GM12865 (cell line): ENCODE measurements at regions not wholly inside any gene's neighbourhood (a gene's known extent, or its start where the extent isn't known, plus 50 kb on each side); places are given as distances from the start of the nearest gene placed in this dataset.

Experiments used
- DNase-seq: peaks from one replicate; pipeline ENCODE4 v3.0.0; 2010; ENCODE audit warnings: low read depth
- H3K4me3 ChIP-seq: 2 replicates; pipeline ENCODE4 v1.5.1; 2011; ENCODE audit warnings: mild to moderate bottlenecking, low read depth, low read length, control low read depth
- CTCF ChIP-seq: IDR thresholded peaks from 2 replicates; pipeline ENCODE4 v1.5.1; 2011; ENCODE audit warnings: low read length, control low read depth, low read depth, inconsistent platforms; ENCODE audit not compliant: insufficient read depth; ENCODE audit errors: missing control alignments

GRCh38 chr5:42974536-42974935 lies 65.6 kb downstream of the ANXA2R start:
- no peak for DNase-seq
- TF ChIP-seq CTCF, result no peak

GRCh38 chr5:42970636-42971559 lies 69.2 kb downstream of the ANXA2R start:
- no peak overlapping the region for H3K4me3 ChIP-seq
- DNase-seq, result no peak
- no peak for TF ChIP-seq CTCF

More at GRCh38 chr5:42974536-42974935, 65.6 kb downstream of the ANXA2R start:
- H3K4me3 ChIP-seq, result no peak overlapping the region

- no peak overlapping the region for H3K4me3 ChIP-seq
- DNase-seq, result no peak
- TF ChIP-seq CTCF, result no peak
Measured at GRCh38 chr5:42965934-42966333, 74.2 kb downstream of the ANXA2R start.

DNA sequence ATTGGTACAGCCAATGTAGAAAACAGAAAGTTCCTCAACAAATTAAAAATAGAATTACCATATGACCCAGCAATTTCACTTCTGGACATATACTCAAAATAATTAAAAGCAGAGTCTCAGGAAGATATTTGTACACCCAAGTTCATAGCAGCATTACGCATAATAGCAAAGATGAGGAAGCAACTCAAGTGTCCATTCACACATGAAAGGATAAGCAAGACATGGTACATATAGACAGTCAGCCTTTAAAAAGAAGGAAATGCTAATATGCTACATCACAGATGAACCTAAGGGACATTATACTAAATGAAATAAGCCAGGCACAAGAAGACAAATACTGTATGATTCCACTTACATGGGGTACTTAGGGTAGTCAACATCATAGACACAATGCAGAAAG lies 76.7 kb downstream of the ANXA2R start:
- H3K4me3 ChIP-seq, result no peak overlapping the region
- TF ChIP-seq CTCF, result no peak
- DNase-seq, result no peak

DNA sequence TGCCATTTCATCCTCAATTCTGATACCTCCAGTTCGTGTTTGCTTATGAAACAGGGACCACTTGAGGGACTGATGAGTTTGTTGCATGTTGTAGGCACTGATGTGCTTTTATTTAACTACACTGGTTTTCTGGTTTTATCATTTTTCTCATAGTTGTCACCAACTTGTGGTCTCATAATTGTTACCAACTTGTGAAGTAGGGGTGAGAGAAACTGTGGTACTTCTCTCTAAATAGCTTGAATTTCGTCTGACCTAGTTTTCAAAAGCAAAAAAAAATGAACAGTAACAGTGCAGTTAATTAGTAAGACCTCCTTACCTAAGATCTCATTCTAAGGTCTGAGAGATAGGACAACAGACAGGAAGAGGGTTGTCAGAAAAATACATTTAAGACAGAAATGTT lies 78.0 kb downstream of the ANXA2R start:
- no peak overlapping the region for H3K4me3 ChIP-seq
- TF ChIP-seq CTCF, result no peak
- DNase-seq, result no peak

- TF ChIP-seq CTCF, result no peak
- H3K4me3 ChIP-seq, result no peak overlapping the region
- no peak for DNase-seq
Measured at GRCh38 chr5:42960506-42960905, 79.6 kb downstream of the ANXA2R start.
